HG03045 (cell line): ENCODE measurements at regions not wholly inside any gene's neighbourhood (a gene's known extent, or its start where the extent isn't known, plus 50 kb on each side); places are given as distances from the start of the nearest gene placed in this dataset.
"Not testable (repeated sequence)": the region's sequence is repeated elsewhere in the genome, so short reads cannot be mapped to it uniquely, and the experiment has no call there.

Source experiments
- ATAC-seq: cut with Tn5 transposase; IDR thresholded peaks from one replicate; pipeline ENCODE4 v1.9.1; 2021; ENCODE audit warnings: mild to moderate bottlenecking, moderate library complexity; ENCODE audit not compliant: unreplicated experiment

DNA sequence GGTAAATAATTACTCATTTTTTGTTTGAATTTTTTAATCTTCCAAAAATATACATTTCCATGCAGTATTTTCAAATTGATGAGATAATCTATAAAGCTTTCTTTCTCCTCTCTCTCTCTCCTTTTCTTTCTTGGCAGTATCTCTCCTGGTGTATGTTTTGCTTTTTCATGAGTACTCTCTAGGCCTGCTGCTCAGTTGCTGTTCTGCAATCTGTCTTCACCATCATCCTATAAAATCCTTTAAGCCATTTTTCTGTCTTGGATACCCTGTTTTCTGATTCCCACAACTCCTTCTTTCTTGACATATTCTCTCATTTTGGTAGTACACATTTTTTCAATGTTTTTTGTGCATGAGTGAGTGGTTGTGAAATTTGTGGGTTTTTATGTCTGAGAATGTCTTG lies 1558.1 kb upstream of the LRRTM3 start:
- no peak for ATAC-seq

DNA sequence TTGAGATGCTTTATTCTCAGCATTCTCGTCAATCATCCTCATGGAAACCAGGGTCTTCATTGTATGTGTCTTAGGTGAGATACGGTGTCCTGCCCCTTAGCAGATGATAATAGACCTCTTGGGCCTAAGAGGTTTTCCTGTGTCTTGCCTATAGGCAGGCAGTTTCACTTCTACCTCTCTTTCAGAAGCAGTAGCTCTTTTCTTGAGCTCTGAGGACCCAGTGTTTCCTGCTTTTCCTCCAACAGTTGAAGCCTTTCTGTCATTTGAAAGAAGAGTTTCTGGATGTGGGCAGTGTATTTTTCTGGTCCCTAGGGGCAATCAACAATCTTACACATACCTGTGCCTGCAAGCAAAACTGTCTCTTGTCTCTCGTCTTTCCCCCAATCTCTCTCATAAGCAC lies 1550.3 kb upstream of the LRRTM3 start:
- no peak for ATAC-seq

DNA sequence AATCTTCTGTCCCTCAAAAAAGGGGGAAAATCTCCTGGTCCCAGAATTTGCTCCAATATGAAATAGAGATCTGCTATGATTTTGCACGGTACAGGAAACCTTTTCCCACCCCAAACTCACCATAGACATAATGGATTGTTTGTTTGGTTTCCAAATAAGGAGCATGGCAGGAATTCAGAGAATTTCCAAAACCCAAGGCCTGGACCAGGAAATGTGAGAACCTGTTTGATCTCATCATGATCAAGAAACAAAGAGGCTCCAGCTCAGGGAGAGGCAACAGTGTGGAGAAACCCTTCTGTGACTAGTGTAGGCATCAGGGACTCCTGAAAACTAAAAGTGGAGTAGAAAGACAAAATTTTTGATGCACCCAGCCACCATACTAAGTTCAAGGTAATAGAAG lies 1548.1 kb upstream of the LRRTM3 start:
- ATAC-seq = no peak

DNA sequence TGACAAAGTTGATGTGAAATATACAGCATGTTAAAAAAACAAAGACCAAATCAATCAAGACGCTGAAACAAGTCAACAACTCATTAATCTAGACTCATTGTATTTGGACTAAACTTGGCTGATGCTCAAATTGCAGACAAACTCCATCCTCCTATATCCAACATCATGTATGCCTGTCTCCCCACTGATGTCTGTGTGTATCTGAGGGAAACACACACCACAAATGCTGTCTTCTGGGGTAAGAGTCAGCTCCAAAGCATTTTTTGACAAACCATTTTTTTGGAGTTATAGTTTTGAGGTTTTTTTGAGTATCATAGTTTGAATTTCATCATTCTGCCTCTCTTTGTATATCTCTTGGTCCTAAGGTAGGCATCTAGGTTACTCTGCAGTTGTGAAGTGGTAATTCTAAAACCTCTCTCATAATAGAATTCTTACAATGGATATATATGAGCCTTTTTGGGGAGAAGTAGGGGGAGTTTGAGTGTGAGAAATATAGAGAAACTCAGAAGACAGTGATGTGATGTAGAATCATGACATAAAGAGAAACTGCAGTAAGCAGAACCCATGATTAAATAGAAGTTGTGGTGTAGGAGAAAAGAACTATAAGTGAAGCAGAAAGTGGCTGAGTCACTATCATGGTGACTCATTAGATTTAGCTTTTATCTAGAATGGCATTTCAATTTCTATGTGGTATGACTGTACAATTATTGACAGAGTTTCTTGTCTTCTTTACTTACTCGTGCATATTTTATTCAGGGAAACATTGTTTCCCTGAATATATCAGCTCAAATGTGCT lies 1531.1 kb upstream of the LRRTM3 start:
- no peak for ATAC-seq

DNA sequence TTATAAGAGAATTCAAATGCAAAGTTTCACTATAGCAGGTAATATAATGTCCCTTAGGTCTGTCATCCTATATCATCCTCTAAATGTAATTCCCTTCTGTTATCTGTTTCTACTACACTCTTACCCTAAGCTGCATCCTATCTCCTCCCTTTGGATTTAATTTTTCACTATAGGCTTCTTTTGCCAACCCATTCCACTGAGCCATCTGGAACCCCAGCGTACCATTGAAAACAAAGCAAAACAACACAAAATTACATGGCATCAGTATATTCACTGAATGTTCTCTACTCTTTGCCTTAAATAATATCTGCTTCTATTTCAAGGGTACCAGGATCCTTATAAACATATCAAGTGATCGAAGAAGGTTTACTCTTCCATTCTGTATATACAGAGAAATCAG lies 1530.2 kb upstream of the LRRTM3 start:
- ATAC-seq = no peak

DNA sequence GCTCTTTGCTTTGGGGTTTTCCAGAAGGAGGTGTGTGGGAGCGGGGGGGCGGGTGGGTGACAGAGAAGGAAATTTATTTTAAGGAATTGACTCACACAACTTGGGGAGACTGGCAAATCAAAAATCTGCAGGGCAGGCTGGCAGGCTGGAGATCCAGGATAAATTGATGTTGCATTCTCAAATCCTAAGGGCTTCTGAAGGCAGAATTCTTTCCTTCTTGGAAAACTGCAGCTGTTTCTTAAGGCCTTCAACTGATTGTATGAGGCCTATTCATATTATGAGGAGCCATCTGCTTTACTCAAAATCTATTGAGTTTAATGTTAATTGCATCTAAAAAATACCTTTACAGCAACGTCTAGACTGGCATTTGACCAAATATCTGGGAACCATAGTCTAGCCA lies 1528.8 kb upstream of the LRRTM3 start:
- ATAC-seq = no peak

DNA sequence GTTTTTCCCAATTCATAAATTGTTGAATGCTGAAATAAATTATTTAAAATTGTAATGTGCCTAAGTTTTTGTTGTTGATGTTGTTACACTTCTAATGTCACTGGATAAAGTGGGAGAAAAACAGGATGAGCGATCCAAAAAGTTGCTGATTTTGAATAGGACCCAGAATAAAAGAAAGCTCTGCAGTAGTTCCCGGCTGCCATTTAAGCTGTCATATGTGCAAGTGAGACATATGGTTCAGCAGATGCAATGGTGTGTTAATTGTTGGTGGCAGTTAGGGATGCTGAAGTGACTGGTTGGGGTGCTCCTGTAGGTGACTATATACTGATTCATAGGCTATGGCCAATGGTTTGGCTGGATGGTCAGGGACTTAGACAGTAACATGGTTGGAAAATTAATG lies 1517.4 kb upstream of the LRRTM3 start:
- no peak for ATAC-seq

DNA sequence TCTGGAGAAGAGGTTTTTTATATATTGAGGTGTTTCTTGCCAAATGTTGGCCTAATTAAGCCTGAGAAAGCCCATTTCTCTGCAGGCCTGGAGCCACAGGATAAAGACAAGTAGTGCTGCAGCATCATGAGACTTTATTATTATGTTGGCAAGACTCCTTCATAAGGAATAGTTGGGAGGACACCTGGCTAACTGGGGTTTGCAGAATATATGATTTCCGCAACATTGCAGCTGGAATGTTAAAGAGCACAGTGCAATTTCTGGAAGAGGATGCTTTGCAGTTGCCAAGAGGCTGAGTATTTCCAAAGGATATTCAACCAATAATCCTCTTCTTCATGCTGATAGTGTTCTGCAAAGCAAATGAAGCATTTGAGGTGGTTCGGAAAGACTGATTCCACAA lies 1512.8 kb upstream of the LRRTM3 start:
- ATAC-seq = no peak

DNA sequence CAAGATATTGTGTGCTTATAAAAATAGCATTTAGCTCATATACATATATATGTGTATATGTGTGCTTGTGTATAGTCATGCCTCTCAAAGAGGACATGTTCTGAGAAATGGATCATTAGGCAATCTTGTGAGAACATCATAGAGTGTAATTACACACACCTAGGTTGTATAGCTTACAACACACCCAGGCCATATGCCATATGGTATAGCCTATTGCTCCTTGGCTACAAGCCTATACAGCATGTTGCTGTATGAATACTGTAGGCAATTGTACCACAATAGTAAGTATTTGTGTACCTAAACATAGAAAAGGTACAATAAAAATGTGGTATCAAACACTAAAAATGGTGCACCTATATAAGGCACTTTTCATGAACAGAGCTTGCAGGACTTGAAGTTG lies 1510.5 kb upstream of the LRRTM3 start:
- ATAC-seq = no peak

DNA sequence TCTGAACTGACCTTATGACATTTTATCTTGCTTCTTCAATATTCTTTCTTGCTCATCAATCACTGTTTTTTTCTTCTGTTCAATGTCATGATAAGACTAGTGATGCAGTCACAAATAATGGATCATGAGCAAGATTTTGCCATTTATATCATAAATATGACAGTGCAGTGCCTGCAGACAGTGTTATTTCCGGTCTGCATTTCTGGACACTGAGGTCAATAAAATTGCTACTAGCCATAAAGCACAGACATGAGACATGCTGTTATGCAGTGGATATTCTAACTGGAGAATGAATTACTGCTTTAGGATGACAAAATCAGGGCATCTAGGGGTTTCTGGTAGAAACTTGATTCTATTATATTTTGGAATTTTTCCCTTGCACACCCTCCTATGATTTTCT lies 1509.7 kb upstream of the LRRTM3 start:
- no peak for ATAC-seq

DNA sequence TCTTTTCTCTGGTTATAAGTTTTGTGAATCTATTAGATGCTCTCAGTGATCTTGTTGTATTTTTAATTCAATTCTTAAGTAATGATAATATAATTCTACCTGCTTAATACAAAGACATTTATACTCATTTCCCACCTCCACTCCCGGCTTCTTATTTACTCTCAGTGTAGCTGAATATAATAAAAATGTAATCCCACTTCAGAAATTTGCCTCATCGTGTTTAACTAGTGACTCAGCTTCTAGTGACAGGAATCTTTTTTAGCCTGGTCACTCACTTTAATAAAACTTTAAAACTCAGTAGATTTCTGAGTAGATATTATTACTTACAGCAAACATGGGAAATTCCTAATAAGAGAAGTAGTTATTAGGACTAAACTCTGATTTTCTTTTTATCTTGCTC lies 1506.2 kb upstream of the LRRTM3 start:
- ATAC-seq = no peak

DNA sequence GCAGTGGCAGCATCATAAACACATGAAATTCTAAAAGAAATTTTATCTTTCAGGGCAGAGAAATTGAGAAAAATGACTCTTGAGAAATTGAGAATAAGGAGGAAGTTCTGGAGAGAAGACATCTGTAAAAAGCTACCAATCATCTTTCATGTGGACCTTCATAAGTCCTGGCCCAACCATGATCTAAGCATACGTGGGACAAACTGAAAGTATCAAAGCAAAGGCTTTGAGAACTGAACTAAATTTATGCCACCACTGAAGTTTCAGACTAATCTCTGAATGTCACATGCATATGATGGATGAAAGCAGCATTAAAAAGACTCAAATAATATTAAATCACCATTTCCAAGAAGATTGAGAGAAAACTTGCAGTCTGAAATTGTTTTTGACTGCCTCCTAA lies 1502.8 kb upstream of the LRRTM3 start:
- no peak for ATAC-seq

DNA sequence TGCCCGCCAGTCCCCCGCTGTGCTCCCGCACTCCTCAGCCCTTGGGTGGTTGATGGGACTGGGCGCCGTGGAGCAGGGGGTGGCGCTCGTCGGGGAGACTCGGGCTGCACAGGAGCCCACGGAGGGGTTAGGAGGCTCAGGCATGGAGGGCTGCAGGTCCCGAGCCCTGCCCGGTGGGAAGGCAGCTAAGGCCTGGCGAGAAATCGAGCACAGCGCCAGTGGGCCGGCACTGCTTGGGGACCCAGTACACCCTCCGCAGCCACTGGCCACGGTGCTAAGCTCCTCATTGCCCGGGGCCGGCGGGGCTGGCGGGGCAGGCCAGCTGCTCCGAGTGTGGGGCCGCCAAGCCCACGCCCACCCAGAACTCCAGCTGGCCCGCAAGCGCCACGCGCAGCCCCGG lies 1496.5 kb upstream of the LRRTM3 start:
- not testable (repeated sequence) for ATAC-seq

DNA sequence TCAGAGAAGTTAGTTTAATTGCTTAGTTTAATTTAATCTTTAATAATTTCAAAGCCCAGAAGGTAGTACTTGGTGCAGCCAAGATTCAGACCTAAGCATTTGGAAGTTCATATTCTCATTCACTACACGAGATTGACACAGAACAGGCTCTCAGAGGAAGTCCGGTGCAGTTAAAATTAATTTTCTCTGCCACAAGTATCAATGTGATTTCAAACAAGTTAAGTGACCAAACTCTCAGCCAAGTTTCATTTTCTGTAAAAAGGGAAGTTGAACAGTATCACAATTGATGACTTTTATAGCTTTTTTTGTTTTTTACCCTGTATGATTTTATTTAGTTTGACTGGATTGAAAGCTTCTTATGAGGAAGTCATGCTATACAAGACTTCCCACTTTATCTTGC lies 1494.9 kb upstream of the LRRTM3 start:
- ATAC-seq = no peak

DNA sequence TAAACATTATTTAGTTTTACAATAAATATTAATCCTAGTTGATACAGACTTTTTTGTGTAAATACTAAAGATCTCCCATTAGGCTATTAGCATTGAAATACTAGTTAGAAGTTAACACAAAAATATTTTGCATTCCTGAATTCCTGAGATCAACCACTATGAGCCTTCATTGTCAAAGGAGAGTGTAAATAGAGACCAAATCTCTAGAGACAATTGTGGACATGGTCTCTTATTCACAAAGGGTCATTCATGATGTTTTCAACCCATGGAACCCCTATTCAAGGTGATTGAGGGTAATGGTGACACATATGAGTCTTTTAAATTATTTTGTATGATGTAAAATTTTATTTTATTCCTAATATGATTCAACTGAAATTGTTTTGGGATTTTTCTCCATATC lies 1454.8 kb upstream of the LRRTM3 start:
- no peak for ATAC-seq

DNA sequence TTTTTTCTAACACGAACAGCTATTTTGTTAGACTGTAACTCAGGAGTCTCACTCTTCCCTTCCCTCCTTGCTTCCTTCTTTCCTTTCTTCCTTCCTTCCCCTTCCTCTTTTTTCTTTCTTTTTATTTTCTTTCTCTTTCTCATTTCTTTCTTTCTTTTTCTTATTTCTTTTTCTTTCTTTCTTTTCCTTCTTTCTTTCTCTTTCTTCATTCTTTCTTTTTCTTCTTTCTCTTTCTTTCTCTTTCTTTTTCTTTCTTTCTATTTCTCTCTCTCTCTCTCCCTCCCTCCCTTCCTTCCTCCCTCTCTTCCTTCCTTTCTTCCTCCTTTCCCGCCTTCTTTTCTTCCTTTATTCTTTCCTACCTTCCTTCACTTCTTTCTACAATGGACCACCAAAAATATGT lies 1443.0 kb upstream of the LRRTM3 start:
- ATAC-seq = no peak

DNA sequence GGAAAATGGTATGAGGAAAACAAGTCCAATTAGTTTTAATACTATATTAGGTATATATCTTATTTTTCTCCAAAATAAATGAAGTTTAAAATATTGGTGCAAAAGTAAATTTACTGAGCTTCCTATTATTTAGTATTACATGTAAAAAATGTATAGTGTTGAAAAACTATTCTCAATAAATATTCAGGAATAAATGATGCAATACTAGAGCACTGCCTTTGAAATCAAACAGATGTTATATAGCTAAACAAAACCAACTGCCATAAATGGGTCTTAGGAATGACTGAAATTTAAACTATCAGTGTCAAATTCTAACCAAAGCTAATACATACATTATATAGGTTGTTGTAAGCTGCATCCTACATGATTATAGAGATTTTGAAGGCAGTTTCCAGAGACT lies 1434.0 kb upstream of the LRRTM3 start:
- no peak for ATAC-seq

DNA sequence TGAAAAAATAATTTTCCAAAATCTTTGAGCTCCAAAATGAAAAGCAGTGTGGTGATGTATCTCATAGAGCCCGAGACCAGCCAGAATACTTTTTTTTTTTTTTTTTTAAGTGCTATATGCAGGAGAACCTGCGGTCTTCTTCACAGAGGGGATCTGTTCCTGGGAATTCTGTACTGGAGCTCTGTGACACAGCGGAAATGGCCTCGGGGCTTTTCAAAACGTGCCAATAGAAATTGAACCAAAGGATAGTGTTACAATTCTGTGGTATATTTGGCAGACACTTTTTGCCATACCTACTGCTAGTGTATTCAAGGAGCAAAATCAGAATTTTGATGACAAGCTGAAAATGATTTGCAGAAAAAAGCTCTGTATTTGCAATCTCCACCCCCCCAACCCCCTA lies 1429.3 kb upstream of the LRRTM3 start:
- no peak for ATAC-seq

DNA sequence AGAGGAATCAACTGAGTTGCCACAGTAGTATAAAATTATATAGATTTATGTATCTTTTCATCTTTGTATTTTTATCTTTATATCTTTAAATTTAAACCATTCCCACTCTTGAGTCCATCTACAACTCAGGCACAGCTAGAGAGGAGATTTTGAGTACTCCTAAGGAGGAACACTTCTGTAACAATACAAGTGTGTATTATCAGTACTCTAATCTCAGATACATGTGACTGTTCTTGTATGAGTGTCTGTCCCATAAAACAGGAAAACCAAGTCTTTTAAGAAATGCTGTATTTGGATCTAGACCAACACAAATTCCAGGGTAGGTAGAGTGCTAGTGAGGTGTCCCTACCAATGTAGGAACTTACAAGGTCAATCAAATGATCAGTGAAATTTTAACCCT lies 1428.0 kb upstream of the LRRTM3 start:
- ATAC-seq = no peak

DNA sequence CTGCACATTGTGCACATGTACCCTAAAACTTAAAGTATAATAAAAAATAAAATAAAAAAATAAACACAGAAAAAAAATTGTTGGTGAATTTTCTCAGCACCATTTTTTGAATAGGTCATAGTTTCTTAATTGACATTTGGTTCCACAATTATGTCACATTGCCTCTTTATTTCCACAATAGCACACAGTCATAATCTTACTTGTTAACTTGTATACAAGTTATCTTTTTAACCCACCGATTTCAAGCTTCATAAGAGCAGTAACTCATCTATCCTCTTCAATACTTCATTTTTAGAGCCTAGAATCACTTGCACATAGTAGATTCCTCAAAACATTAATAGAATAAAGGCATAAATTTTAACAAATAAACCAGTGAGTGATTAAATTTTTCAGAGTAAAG lies 1425.1 kb upstream of the LRRTM3 start:
- ATAC-seq = no peak

DNA sequence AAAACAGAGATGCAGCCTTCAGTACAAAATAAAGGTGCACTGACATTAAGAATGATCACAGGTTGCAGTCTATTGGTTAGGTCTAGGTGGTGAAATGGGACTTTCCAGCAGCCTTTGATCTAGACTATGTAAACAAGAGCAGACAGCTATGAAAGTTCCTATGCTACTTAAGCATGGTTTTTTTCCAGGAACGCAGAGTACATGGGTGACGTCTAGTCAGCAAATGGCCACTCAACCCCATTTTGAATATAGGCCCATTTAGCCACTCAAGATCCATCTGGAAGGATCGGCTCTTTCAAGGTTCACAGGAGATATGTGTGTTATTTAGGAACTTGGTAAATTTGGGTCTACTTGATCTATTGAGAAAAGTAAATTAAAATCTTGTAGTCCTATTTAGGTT lies 1424.6 kb upstream of the LRRTM3 start:
- ATAC-seq = no peak

DNA sequence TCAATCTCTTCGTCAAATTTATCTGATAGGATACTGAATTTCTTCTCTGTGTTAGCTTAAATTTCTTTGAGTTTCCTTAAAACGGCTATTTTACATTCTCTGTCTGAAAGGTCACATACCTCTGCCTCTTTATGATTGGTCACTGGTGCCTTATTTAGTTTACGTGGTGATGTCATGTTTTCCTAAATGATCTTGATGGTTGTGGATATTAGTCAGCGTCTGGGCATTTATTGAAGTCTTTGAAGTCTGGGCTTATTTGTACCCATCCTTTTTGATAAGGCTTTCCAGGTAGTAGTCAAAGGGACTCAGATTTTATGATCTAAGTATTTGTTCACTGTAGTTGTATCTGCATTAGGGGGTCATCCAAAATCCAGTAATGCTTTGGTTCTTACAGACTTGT lies 1407.5 kb upstream of the LRRTM3 start:
- ATAC-seq = no peak

DNA sequence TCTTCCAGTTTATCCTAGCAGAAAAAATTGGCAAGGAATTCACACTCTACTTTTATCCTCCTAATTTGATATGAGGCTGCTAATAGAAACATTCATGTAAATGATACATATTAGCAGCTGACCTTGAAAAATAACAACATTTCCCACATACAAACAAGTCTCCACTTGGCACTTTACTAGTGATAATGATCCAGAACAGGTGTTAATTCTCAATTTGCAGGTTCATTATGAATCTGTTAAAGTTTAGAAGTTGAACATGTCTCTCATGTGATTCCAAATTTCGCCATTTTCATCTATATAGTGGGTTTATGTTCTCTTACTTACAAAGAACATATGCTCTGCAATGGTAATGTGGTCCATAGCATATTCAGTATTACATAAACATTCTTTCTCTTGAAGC lies 1396.8 kb upstream of the LRRTM3 start:
- no peak for ATAC-seq
